PC-3 (cell line): ENCODE measurements at regions not wholly inside any gene's neighbourhood (a gene's known extent, or its start where the extent isn't known, plus 50 kb on each side); places are given as distances from the start of the nearest gene placed in this dataset.

Experiments used
- CTCF ChIP-seq: fragments of 300-600 bp; sonication (generic); conservative IDR thresholded peaks from 2 replicates; pipeline ENCODE4 v1.5.1; 2017; ENCODE audit warnings: antibody characterized with exemption, low read depth, mild to moderate bottlenecking, low read length
- EZH2 ChIP-seq: fragments of 300-600 bp; sonication (generic); IDR thresholded peaks from one replicate; pipeline ENCODE4 v1.6.1; 2017; ENCODE audit warnings: antibody characterized with exemption, mild to moderate bottlenecking, low read length; ENCODE audit not compliant: unreplicated experiment
- EZH2phosphoT487 ChIP-seq: fragments of 300-600 bp; sonication (generic); IDR thresholded peaks from 2 replicates; pipeline ENCODE4 v1.6.1; 2018; ENCODE audit warnings: mild to moderate bottlenecking, antibody characterized with exemption, low read length, borderline replicate concordance

GRCh38 chr1:192462616-192463015 lies 113.0 kb upstream of the RGS1 start:
- no peak for TF ChIP-seq CTCF
- TF ChIP-seq EZH2 = no peak
- no peak for TF ChIP-seq EZH2phosphoT487
